Uterus (tissue), 3 donors: ENCODE measurements at regions not wholly inside any gene's neighbourhood (a gene's known extent, or its start where the extent isn't known, plus 50 kb on each side); places are given as distances from the start of the nearest gene placed in this dataset.
"Not testable (repeated sequence)": the region's sequence is repeated elsewhere in the genome, so short reads cannot be mapped to it uniquely, and the experiment has no call there.

Experiments
- DNase-seq, 2 donors: peaks; one replicate each; pipeline ENCODE4 v3.0.0-alpha.2; 2019 to 2020
- H3K27ac ChIP-seq, 2 donors: fragments of 200-600 bp; sonication (generic); 1 replicate in 1 of 2; 2 replicates in 1 of 2; pipeline ENCODE4 v1.5.1; 2016 to 2018
- H3K27me3 ChIP-seq, 2 donors: fragments of 200-600 bp; sonication (generic); one replicate each; pipeline ENCODE4 v1.5.1; 2018 to 2019; ENCODE audit warnings: control low read depth in 1 of 2
- H3K36me3 ChIP-seq, 2 donors: fragments of 200-600 bp; sonication (generic); one replicate each; pipeline ENCODE4 v1.5.1; 2019; ENCODE audit warnings: control low read depth in 1 of 2
- H3K4me1 ChIP-seq, 2 donors: fragments of 200-600 bp; sonication (generic); one replicate each; pipeline ENCODE4 v1.5.1; 2018 to 2019; ENCODE audit warnings: control low read depth in 1 of 2
- H3K4me3 ChIP-seq, 2 donors: fragments of 200-600 bp; sonication (generic); 1 replicate in 1 of 2; 2 replicates in 1 of 2; pipeline ENCODE4 v1.5.1; 2018 to 2019; ENCODE audit warnings: mild to moderate bottlenecking in 1 of 2
- H3K9me3 ChIP-seq, 2 donors: fragments of 200-600 bp; sonication (generic); one replicate each; pipeline ENCODE4 v1.5.1; 2019; ENCODE audit warnings: control low read depth in 1 of 2
- POLR2A ChIP-seq, 2 donors: fragments of 450-650 bp; IDR thresholded peaks; one replicate each; pipeline ENCODE4 v1.6.1; 2016; ENCODE audit warnings: antibody characterized with exemption in 2 of 2, mild to moderate bottlenecking in 1 of 2, moderate library complexity in 1 of 2
- intact Hi-C: fragments of 100-400 bp; cut with DNase I; formaldehyde crosslinking; loops from one replicate; pipeline ENCODE4 v1.15.1; 2023; ENCODE audit warnings: low total_unique reads
- TF ChIP-seq, protein P1 (sequence below), 4 experiments: fragments of 200-600 bp in 2 of 4; fragments of 450-650 bp in 2 of 4; sonication (generic) in 2 of 4; IDR thresholded peaks; one replicate each; pipeline ENCODE4 v1.5.1; 2016 to 2019; ENCODE audit warnings: antibody characterized with exemption in 4 of 4, mild to moderate bottlenecking in 2 of 4, moderate library complexity in 1 of 4
- donor health status: DM: yes; HTN: yes; CAD: no.

- TF ChIP-seq, protein P1, sequence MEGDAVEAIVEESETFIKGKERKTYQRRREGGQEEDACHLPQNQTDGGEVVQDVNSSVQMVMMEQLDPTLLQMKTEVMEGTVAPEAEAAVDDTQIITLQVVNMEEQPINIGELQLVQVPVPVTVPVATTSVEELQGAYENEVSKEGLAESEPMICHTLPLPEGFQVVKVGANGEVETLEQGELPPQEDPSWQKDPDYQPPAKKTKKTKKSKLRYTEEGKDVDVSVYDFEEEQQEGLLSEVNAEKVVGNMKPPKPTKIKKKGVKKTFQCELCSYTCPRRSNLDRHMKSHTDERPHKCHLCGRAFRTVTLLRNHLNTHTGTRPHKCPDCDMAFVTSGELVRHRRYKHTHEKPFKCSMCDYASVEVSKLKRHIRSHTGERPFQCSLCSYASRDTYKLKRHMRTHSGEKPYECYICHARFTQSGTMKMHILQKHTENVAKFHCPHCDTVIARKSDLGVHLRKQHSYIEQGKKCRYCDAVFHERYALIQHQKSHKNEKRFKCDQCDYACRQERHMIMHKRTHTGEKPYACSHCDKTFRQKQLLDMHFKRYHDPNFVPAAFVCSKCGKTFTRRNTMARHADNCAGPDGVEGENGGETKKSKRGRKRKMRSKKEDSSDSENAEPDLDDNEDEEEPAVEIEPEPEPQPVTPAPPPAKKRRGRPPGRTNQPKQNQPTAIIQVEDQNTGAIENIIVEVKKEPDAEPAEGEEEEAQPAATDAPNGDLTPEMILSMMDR (IDR thresholded peaks at IDR 0.05), result no peak
- TF ChIP-seq POLR2A (IDR thresholded peaks at IDR 0.05), result no peak
- Histone ChIP-seq H3K27me3 (no peaks in the 10 kb centered on the region), H3K27ac (no peak overlapping the region), H3K4me1 (no peaks in the 10 kb centered on the region), H3K4me3 (no peak overlapping the region), H3K9me3 (no peaks in the 10 kb centered on the region), H3K36me3 (no peaks in the 10 kb centered on the region)
- intact Hi-C loops, result no loop called here
- no peak for DNase-seq
These were observed 654.2 kb downstream of the REEP3 start for GRCh38 chr10:64175271-64175962.

GRCh38 chr10:64182671-64183070 lies 661.5 kb downstream of the REEP3 start:
- Histone ChIP-seq H3K27ac (no peak overlapping the region), H3K27me3 (no peaks in the 10 kb centered on the region), H3K36me3 (no peaks in the 10 kb centered on the region), H3K9me3 (no peaks in the 10 kb centered on the region), H3K4me3 (no peak overlapping the region), H3K4me1 (no peaks in the 10 kb centered on the region)
- intact Hi-C loops, result no loop called here
- DNase-seq, result no peak
- TF ChIP-seq POLR2A (IDR thresholded peaks at IDR 0.05), result no peak
- TF ChIP-seq, protein P1 (IDR thresholded peaks at IDR 0.05), result no peak

DNA sequence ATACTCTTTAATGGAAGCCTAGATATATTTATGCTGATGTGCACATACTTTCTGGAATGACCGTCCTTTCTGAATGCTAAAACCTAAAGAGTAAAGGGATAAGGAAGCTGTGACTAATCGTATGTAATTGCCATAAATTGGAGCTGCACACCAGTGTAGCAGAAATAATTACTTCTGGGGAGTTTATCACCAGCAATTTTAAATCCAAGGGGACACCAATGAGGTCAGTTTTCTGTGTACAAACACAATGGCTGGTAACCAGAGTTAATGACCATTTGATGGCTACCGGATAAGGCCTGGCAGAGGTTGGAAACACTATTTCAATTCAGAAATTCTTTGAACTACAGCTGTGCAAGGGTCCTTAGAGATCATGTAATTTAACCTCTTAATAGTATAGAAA lies 670.1 kb downstream of the REEP3 start:
- TF ChIP-seq POLR2A (IDR thresholded peaks at IDR 0.05), result no peak
- TF ChIP-seq, protein P1 (IDR thresholded peaks at IDR 0.05), result no peak
- H3K36me3 ChIP-seq, result no peaks in the 10 kb centered on the region
- no peaks in the 10 kb centered on the region for H3K27me3 ChIP-seq
- intact Hi-C loops, result no loop called here
- no peak for DNase-seq
- no peaks in the 10 kb centered on the region for H3K4me1 ChIP-seq
- H3K4me3 ChIP-seq, result no peak overlapping the region
- H3K27ac ChIP-seq, result no peak overlapping the region
- no peaks in the 10 kb centered on the region for H3K9me3 ChIP-seq

DNA sequence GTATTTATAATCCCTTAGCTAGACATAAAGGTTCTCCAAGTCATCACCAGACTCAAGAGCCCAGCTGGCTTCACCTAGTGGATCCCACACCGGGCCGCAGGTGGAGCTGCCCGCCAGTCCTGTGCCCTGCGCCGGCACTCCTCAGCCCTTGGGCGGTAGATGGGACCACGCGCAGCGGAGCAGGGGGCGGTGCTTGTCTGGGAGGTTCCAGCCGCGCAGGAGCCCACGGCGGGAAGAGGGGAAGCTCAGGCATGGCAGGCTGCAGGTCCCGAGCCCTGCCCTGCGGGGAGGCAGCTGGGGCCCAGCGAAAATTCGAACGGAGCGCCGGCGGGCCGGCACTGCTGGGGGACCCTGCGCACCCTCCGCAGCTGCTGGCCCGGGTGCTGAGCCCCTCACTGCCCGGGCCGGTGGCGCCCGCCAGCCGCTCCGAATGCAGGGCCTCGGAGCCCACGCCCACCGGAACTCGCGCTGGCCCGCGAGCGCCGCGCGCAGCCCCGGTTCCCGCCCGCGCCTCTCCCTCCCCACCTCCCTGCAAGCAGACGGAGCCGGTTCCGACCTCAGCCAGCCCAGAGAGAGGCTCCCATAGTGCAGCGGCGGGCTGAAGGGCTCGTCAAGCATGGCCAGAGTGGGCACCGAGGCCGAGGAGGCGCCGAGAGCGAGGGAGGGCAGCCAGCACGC lies 675.6 kb downstream of the REEP3 start:
- Histone ChIP-seq H3K36me3 (no peaks in the 10 kb centered on the region), H3K27ac (no peak overlapping the region), H3K9me3 (no peaks in the 10 kb centered on the region), H3K27me3 (no peaks in the 10 kb centered on the region), H3K4me3 (no peak overlapping the region), H3K4me1 (no peaks in the 10 kb centered on the region)
- DNase-seq, result no peak
- no peak for TF ChIP-seq POLR2A (IDR thresholded peaks at IDR 0.05)
- TF ChIP-seq, protein P1 (IDR thresholded peaks at IDR 0.05), result no peak
- intact Hi-C loops, result no loop called here

GRCh38 chr10:64201936-64202335 lies 680.7 kb downstream of the REEP3 start:
- no peaks in the 10 kb centered on the region for H3K27me3 ChIP-seq
- TF ChIP-seq, protein P1 (IDR thresholded peaks at IDR 0.05), result no peak
- TF ChIP-seq POLR2A (IDR thresholded peaks at IDR 0.05), result no peak
- no peaks in the 10 kb centered on the region for H3K9me3 ChIP-seq
- intact Hi-C loops, result no loop called here
- DNase-seq, result no peak
- no peak overlapping the region for H3K27ac ChIP-seq
- H3K36me3 ChIP-seq, result no peaks in the 10 kb centered on the region
- H3K4me3 ChIP-seq, result no peak overlapping the region
- no peaks in the 10 kb centered on the region for H3K4me1 ChIP-seq

- H3K27me3 ChIP-seq, H3K27ac ChIP-seq, intact Hi-C loops, H3K4me3 ChIP-seq, DNase-seq, H3K9me3 ChIP-seq, H3K36me3 ChIP-seq, H3K4me1 ChIP-seq: not testable (repeated sequence)
These were observed 683.3 kb downstream of the REEP3 start for GRCh38 chr10:64204504-64204903.
